ENCODE measurements at regions not wholly inside any gene's neighbourhood (a gene's known extent, or its start where the extent isn't known, plus 50 kb on each side); places are given as distances from the start of the nearest gene placed in this dataset.

DNA sequence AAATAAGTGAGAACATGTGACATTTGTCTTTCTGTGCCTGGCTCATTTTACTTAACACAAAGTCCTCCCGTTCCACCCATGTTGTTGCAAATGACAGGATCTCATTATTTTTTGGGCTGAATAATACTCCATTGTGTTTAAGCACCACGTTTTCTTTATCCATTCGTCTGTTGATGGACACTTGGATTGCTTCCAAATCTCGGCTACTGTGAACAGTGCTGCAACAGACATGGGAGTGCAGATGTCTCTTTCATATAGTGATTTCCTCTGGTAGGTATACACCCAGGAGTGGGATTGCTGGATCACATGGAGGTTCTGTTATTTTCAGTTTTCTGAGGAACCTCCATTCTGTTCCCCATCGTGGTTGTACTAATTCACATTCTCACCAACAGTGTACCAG, 264.4 kb upstream of the GALNT17 start:
- no peak overlapping the region for H3K27ac ChIP-seq
- no peak overlapping the region for H3K4me3 ChIP-seq (ENCODE audit: low read depth in 1 of 2, low read length in 1 of 2)
- no peak for TF ChIP-seq CTCF (IDR thresholded peaks at IDR 0.05)
- H3K27me3 ChIP-seq: no peaks in the 10 kb centered on the region
- H3K9me3 ChIP-seq: no peaks in the 10 kb centered on the region
- H3K4me1 ChIP-seq (ENCODE audit: control insufficient read depth in 1 of 2, insufficient read depth in 1 of 2, low read depth in 1 of 2, low read length in 1 of 2): no peaks in the 10 kb centered on the region
- H3K36me3 ChIP-seq: no peaks in the 10 kb centered on the region

DNA sequence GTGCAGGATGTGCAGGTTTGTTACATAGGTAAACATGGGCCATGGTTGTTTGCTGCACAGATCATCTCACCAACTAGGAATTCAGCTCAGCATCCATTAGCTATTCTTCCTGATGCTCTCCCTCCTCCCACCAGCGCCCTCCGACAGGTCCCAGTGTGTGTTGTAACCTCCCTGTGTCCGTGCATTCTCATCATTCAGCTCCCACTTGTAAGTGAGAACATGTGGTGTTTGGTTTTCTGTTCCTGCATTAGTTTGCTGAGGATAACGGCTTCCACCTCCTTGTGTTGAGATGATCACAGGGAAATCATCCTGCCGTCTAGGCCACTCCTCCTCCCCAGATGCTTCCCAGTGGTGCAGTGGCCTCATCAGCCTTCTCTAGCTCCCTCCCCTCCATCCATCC, 261.6 kb upstream of the GALNT17 start:
- no peak overlapping the region for H3K27ac ChIP-seq
- no peak overlapping the region for H3K4me3 ChIP-seq (ENCODE audit: low read depth in 1 of 2, low read length in 1 of 2)
- TF ChIP-seq CTCF (IDR thresholded peaks at IDR 0.05): no peak
- no peaks in the 10 kb centered on the region for H3K27me3 ChIP-seq
- H3K36me3 ChIP-seq: no peaks in the 10 kb centered on the region
- no peaks in the 10 kb centered on the region for H3K4me1 ChIP-seq (ENCODE audit: control insufficient read depth in 1 of 2, insufficient read depth in 1 of 2, low read depth in 1 of 2, low read length in 1 of 2)
- no peaks in the 10 kb centered on the region for H3K9me3 ChIP-seq

GRCh38 chr7:70872188-70872587, 259.8 kb upstream of the GALNT17 start:
- H3K4me1 ChIP-seq (ENCODE audit: control insufficient read depth in 1 of 2, insufficient read depth in 1 of 2, low read depth in 1 of 2, low read length in 1 of 2): no peaks in the 10 kb centered on the region
- H3K27me3 ChIP-seq: no peaks in the 10 kb centered on the region
- no peak overlapping the region for H3K4me3 ChIP-seq (ENCODE audit: low read depth in 1 of 2, low read length in 1 of 2)
- no peak for TF ChIP-seq CTCF (IDR thresholded peaks at IDR 0.05)
- no peak overlapping the region for H3K27ac ChIP-seq
- no peaks in the 10 kb centered on the region for H3K9me3 ChIP-seq
- no peaks in the 10 kb centered on the region for H3K36me3 ChIP-seq

GRCh38 chr7:70881167-70881847, 250.6 kb upstream of the GALNT17 start:
- no peaks in the 10 kb centered on the region for H3K36me3 ChIP-seq
- H3K4me1 ChIP-seq (ENCODE audit: control insufficient read depth in 1 of 2, insufficient read depth in 1 of 2, low read depth in 1 of 2, low read length in 1 of 2): no peaks in the 10 kb centered on the region
- no peaks in the 10 kb centered on the region for H3K9me3 ChIP-seq
- H3K4me3 ChIP-seq (ENCODE audit: low read depth in 1 of 2, low read length in 1 of 2): no peak overlapping the region
- no peak overlapping the region for H3K27ac ChIP-seq
- TF ChIP-seq CTCF (IDR thresholded peaks at IDR 0.05): no peak
- H3K27me3 ChIP-seq: no peaks in the 10 kb centered on the region

- H3K27ac ChIP-seq: no peak overlapping the region
- no peaks in the 10 kb centered on the region for H3K27me3 ChIP-seq
- no peaks in the 10 kb centered on the region for H3K4me1 ChIP-seq (ENCODE audit: control insufficient read depth in 1 of 2, insufficient read depth in 1 of 2, low read depth in 1 of 2, low read length in 1 of 2)
- H3K36me3 ChIP-seq: no peaks in the 10 kb centered on the region
- H3K9me3 ChIP-seq: no peaks in the 10 kb centered on the region
- TF ChIP-seq CTCF (IDR thresholded peaks at IDR 0.05): no peak
- H3K4me3 ChIP-seq (ENCODE audit: low read depth in 1 of 2, low read length in 1 of 2): no peak overlapping the region
Observed at GRCh38 chr7:70883750-70884439, 248.0 kb upstream of the GALNT17 start.
